ENCODE measurements at regions not wholly inside any gene's neighbourhood (a gene's known extent, or its start where the extent isn't known, plus 50 kb on each side); places are given as distances from the start of the nearest gene placed in this dataset.

GRCh38 chr6:164911873-164912580, 397.4 kb downstream of the C6orf118 start:
- peak overlapping the region; percentile 38; the same call in 1 of the 2 replicates for H2AFZ ChIP-seq
- no peaks in the 10 kb centered on the region for H3K36me3 ChIP-seq (ENCODE audit: low read depth)
- H3K4me2 ChIP-seq (ENCODE audit: unreplicated experiment): peak overlapping the region; percentile 12
- H3K9ac ChIP-seq: no peak overlapping the region
- no peak overlapping the region for H3K27ac ChIP-seq
- TF ChIP-seq EZH2phosphoT487 (IDR thresholded peaks at IDR 0.05; ENCODE audit: insufficient read depth, low read depth) (no peak), EZH2 (IDR thresholded peaks at IDR 0.05; ENCODE audit: insufficient read depth, poor library complexity, severe bottlenecking) (no peak)
- WGBS, 2 experiments (ENCODE audit: low coverage in 1 of 2, low lambda C conversion rate in 2 of 2, missing lambda C conversion rate in 2 of 2): 12 to 13% methylated on average over 6 of the region's 6 CpGs
- in situ Hi-C loops (cut with MboI): loop anchor here (25.0 kb wide), 2 partner anchors 325 to 1475 kb away; no protein-coding TSS in a partner anchor
- H3K27me3 ChIP-seq (replicated peaks; ENCODE audit: insufficient read depth): no peaks in the 10 kb centered on the region
- H3K9me3 ChIP-seq (ENCODE audit: low read depth): no peaks in the 10 kb centered on the region
- no peaks in the 10 kb centered on the region for H3F3A ChIP-seq (ENCODE audit: insufficient read depth)
- H3K79me2 ChIP-seq (ENCODE audit: insufficient read depth): no peaks in the 10 kb centered on the region
- H4K20me1 ChIP-seq (ENCODE audit: insufficient read depth): no peaks in the 10 kb centered on the region
- H3K4me3 ChIP-seq: no peak overlapping the region
- no peaks in the 10 kb centered on the region for H3K4me1 ChIP-seq (ENCODE audit: insufficient read depth)
- H3K9me2 ChIP-seq (ENCODE audit: insufficient read depth): no peaks in the 10 kb centered on the region
- peak; percentile 24 for DNase-seq

- WGBS, 2 experiments (ENCODE audit: low coverage in 1 of 2, low lambda C conversion rate in 2 of 2, missing lambda C conversion rate in 2 of 2): 63 to 80% methylated on average over 2 of the region's 2 CpGs
- H3K4me3 ChIP-seq: no peak overlapping the region
- DNase-seq: no peak
- TF ChIP-seq EZH2phosphoT487 (IDR thresholded peaks at IDR 0.05; ENCODE audit: insufficient read depth, low read depth) (no peak), EZH2 (IDR thresholded peaks at IDR 0.05; ENCODE audit: insufficient read depth, poor library complexity, severe bottlenecking) (no peak)
- in situ Hi-C loops (cut with MboI): loop anchor here (25.0 kb wide), 2 partner anchors 326 to 1474 kb away; no protein-coding TSS in a partner anchor
- H3K9me2 ChIP-seq (ENCODE audit: insufficient read depth): no peaks in the 10 kb centered on the region
- H2AFZ ChIP-seq: peak overlapping the region; percentile 38; the same call in 1 of the 2 replicates
- H3K9me3 ChIP-seq (ENCODE audit: low read depth): no peaks in the 10 kb centered on the region
- H3K79me2 ChIP-seq (ENCODE audit: insufficient read depth): no peaks in the 10 kb centered on the region
- H3K9ac ChIP-seq: no peak overlapping the region
- H3K4me1 ChIP-seq (ENCODE audit: insufficient read depth): no peaks in the 10 kb centered on the region
- H3K27me3 ChIP-seq (replicated peaks; ENCODE audit: insufficient read depth): no peaks in the 10 kb centered on the region
- H4K20me1 ChIP-seq (ENCODE audit: insufficient read depth): no peaks in the 10 kb centered on the region
- H3F3A ChIP-seq (ENCODE audit: insufficient read depth): no peaks in the 10 kb centered on the region
- no peaks in the 10 kb centered on the region for H3K36me3 ChIP-seq (ENCODE audit: low read depth)
- peak overlapping the region; percentile 7 for H3K4me2 ChIP-seq (ENCODE audit: unreplicated experiment)
- H3K27ac ChIP-seq: no peak overlapping the region
Observed at GRCh38 chr6:164911151-164911550, 398.3 kb downstream of the C6orf118 start.

DNA sequence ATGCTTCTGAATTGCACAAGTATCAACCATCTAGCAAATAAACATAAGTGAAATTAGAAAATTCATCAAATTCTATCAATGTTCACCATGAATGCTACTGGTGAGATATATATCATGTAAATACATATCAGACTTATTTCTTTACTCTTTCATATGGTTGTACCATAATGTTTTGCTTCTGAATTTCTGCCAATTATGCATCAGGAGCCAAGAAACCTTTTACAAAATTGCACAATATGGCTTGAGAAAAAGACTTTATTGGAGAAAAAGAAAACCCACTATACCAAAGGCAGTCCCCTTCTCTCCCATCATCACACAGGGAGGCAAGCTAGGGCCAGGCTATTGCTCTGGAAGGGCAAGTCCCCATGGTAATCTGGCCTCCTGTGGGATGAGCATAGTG, 402.6 kb downstream of the C6orf118 start:
- Histone ChIP-seq H2AFZ (no peak overlapping the region), H3K9me2 (ENCODE audit: insufficient read depth) (no peaks in the 10 kb centered on the region), H3K4me2 (ENCODE audit: unreplicated experiment) (no peak overlapping the region), H4K20me1 (ENCODE audit: insufficient read depth) (no peaks in the 10 kb centered on the region), H3K27ac (no peak overlapping the region), H3K4me1 (ENCODE audit: insufficient read depth) (no peaks in the 10 kb centered on the region), H3F3A (ENCODE audit: insufficient read depth) (no peaks in the 10 kb centered on the region), H3K4me3 (no peak overlapping the region), H3K27me3 (replicated peaks; ENCODE audit: insufficient read depth) (no peaks in the 10 kb centered on the region), H3K9ac (no peak overlapping the region), H3K79me2 (ENCODE audit: insufficient read depth) (no peaks in the 10 kb centered on the region), H3K9me3 (ENCODE audit: low read depth) (no peaks in the 10 kb centered on the region), H3K36me3 (ENCODE audit: low read depth) (no peaks in the 10 kb centered on the region)
- no peak for TF ChIP-seq EZH2phosphoT487 (IDR thresholded peaks at IDR 0.05; ENCODE audit: insufficient read depth, low read depth)
- DNase-seq: no peak
- in situ Hi-C loops (cut with MboI): loop anchor here (25.0 kb wide), 2 partner anchors 331 to 1469 kb away; no protein-coding TSS in a partner anchor

DNA sequence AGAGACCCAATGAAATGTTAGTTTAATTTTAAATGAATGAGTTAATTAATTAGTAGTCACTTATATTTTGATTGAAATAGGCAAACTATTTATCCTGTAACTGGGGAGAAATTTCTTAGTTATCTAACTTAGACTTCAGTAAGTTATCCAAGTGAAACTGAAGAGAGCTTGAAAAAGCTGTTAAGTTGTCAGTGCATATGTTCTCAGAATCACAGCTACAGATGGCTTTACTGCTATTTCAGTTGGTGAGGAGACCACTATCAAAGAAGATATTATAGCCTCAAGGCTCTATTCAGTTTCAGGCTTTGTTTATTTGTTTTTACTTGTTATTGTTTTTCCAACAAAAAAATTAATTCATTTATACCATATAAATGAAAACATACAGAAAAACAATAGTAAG, 404.1 kb downstream of the C6orf118 start:
- Histone ChIP-seq H3K4me3 (no peak overlapping the region), H3K36me3 (ENCODE audit: low read depth) (no peaks in the 10 kb centered on the region), H3F3A (ENCODE audit: insufficient read depth) (no peaks in the 10 kb centered on the region), H3K27me3 (replicated peaks; ENCODE audit: insufficient read depth) (no peaks in the 10 kb centered on the region), H3K9me3 (ENCODE audit: low read depth) (no peaks in the 10 kb centered on the region), H2AFZ (no peak overlapping the region), H3K27ac (no peak overlapping the region), H4K20me1 (ENCODE audit: insufficient read depth) (no peaks in the 10 kb centered on the region), H3K4me1 (ENCODE audit: insufficient read depth) (no peaks in the 10 kb centered on the region), H3K4me2 (ENCODE audit: unreplicated experiment) (no peak overlapping the region), H3K79me2 (ENCODE audit: insufficient read depth) (no peaks in the 10 kb centered on the region), H3K9ac (no peak overlapping the region), H3K9me2 (ENCODE audit: insufficient read depth) (no peaks in the 10 kb centered on the region)
- in situ Hi-C loops (cut with MboI): loop anchor here (25.0 kb wide), 2 partner anchors 332 to 1468 kb away; no protein-coding TSS in a partner anchor
- no peak for DNase-seq
- TF ChIP-seq EZH2phosphoT487 (IDR thresholded peaks at IDR 0.05; ENCODE audit: insufficient read depth, low read depth) (no peak), EZH2 (IDR thresholded peaks at IDR 0.05; ENCODE audit: insufficient read depth, poor library complexity, severe bottlenecking) (no peak)
